ENCODE measurements at regions not wholly inside any gene's neighbourhood (a gene's known extent, or its start where the extent isn't known, plus 50 kb on each side); places are given as distances from the start of the nearest gene placed in this dataset.
A peak's percentile ranks its signal among the peaks of the same experiment; 100 is the strongest.

DNA sequence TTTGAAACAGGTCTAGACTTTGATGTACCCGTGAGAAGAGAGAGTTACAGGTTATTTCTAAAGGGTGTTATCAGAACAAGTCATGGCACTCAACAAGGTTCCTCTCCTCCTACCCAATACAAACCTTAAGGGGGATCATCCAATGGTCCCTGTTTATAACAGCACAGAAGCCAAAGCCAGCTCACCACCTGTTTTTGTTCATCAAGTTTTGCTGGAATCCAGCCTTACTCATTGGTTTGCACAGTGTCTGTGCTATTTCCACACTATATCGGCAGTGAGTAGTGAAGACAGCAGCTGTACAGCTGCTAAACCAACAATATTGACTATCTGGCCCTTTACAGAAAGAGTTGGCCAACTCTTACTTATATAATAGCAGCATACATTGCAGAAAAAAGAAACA is 262.1 kb upstream of the STS start:
- Histone ChIP-seq H3K4me3 (no peak overlapping the region), H3K9me3 (replicated peaks) (no peaks in the 10 kb centered on the region), H3K27ac (no peak overlapping the region), H3K27me3 (replicated peaks) (no peaks in the 10 kb centered on the region), H3K4me1 (replicated peaks) (no peaks in the 10 kb centered on the region), H3K36me3 (no peaks in the 10 kb centered on the region)
- DNase-seq (ENCODE audit: low read depth in 1 of 2, low spot score in 2 of 2) = no peak

DNA sequence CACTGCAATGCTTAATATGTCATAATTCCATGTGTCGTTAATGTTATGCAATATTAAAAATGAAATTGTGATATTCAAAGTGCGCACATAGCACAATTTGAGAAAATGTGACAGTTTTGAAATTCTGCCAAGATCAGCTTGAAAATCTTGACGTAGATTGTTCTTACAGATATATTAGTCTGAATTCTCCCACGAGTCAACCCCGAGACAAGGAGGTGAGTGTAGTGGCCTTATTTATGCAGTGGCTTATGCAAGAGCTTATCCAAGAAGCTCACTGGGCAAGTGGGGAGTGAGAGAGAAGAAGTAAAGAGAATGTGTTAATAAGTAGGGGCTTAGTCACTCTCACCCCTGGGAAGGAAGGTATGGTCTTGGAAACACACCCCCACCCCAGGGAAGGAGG is 286.1 kb upstream of the STS start:
- no peak for DNase-seq (ENCODE audit: low read depth in 1 of 2, low spot score in 2 of 2)
- Histone ChIP-seq H3K27ac (no peak overlapping the region), H3K36me3 (no peaks in the 10 kb centered on the region), H3K27me3 (replicated peaks) (no peaks in the 10 kb centered on the region), H3K9me3 (replicated peaks) (no peaks in the 10 kb centered on the region), H3K4me3 (no peak overlapping the region), H3K4me1 (replicated peaks) (no peaks in the 10 kb centered on the region)

DNA sequence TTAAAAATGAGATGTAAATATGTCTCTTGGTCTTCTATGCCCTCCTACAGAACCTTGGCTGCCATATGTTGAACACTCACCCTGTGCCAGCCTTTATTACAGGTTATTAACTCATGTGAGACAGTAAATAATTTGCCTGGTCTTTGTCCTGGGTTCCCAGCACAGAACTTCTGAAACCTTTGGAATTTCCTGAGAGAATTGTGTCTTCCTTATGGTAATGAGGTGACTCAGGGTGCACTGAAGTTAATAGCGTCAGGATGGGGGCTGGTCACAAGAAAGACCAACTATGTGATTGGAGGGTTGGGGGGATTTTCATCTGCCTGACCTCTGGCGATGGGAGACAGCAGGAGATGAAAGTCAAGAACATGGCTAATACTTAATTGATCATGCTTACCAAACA is 289.8 kb upstream of the STS start:
- DNase-seq (ENCODE audit: low read depth in 1 of 2, low spot score in 2 of 2) = no peak
- H3K4me3 ChIP-seq = no peak overlapping the region
- H3K27ac ChIP-seq = no peak overlapping the region
- no peaks in the 10 kb centered on the region for H3K9me3 ChIP-seq (replicated peaks)
- H3K36me3 ChIP-seq = no peaks in the 10 kb centered on the region
- no peaks in the 10 kb centered on the region for H3K4me1 ChIP-seq (replicated peaks)
- H3K27me3 ChIP-seq (replicated peaks) = no peaks in the 10 kb centered on the region

DNA sequence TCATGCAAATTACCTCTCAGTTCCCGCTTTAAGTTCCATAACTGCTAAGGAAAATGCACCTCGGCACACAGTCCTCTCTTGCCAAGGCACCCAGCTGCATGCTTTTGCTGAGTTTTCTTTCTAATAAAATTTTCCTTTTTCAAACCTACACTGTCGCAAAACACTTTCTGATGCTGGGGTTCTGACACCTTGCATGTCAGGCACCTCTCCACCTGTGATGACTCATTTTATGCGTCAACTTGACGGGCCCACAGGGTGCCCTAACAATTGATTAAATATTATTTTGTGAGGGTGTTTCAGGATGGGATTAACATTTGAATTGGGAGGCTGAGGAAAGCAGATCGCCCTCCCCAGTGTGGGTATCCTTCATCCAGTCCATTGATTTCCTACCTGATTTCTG is 291.0 kb upstream of the STS start:
- no peaks in the 10 kb centered on the region for H3K9me3 ChIP-seq (replicated peaks)
- H3K27me3 ChIP-seq (replicated peaks) = no peaks in the 10 kb centered on the region
- no peaks in the 10 kb centered on the region for H3K36me3 ChIP-seq
- H3K4me1 ChIP-seq (replicated peaks) = no peaks in the 10 kb centered on the region
- no peak for DNase-seq (ENCODE audit: low read depth in 1 of 2, low spot score in 2 of 2)
- H3K4me3 ChIP-seq = no peak overlapping the region
- no peak overlapping the region for H3K27ac ChIP-seq

DNA sequence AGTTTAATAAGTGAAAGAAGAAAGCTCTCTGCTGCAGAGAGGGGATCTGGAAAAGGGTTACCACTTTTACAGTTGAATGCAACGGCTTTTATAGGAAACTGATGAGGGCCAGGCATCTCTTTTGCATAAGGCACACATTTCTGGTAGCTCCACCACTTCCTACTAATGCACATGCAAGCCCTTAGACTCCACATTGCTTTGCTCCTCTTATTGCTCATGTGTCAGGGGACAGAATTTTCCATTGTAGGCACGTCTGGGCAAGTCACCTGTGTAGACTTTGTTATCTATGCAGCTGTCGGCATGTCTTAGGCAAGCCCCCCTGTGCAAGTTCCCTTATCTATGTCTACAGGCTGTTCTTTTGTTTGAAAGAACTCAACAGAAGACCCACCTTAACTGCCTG is 294.6 kb upstream of the STS start:
- Histone ChIP-seq H3K36me3 (no peaks in the 10 kb centered on the region), H3K4me3 (no peak overlapping the region), H3K9me3 (replicated peaks) (no peaks in the 10 kb centered on the region), H3K27ac (no peak overlapping the region), H3K4me1 (replicated peaks) (no peaks in the 10 kb centered on the region), H3K27me3 (replicated peaks) (no peaks in the 10 kb centered on the region)
- DNase-seq (ENCODE audit: low read depth in 1 of 2, low spot score in 2 of 2) = no peak

DNA sequence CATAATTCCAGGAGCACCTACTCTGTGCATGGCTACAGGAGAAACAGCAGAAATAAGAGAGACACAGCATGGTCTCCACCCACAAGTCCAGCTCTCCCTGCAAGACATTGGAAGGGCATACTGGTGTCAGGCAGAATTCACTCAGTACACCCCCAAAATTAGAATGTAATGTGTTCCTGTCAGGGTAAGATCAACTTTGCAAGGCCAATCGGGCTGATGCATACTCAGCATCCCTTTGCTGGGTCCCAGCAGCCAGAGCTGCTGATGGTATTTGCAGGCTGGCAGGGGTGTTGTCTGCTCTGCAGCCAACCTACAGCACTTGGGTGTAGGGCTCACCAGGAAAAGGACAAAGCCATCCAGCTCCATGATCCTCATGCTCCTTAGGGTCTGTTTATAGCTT is 295.4 kb upstream of the STS start:
- Histone ChIP-seq H3K27me3 (replicated peaks) (no peaks in the 10 kb centered on the region), H3K4me3 (no peak overlapping the region), H3K4me1 (replicated peaks) (no peaks in the 10 kb centered on the region), H3K9me3 (replicated peaks) (no peaks in the 10 kb centered on the region), H3K27ac (no peak overlapping the region), H3K36me3 (no peaks in the 10 kb centered on the region)
- no peak for DNase-seq (ENCODE audit: low read depth in 1 of 2, low spot score in 2 of 2)

DNA sequence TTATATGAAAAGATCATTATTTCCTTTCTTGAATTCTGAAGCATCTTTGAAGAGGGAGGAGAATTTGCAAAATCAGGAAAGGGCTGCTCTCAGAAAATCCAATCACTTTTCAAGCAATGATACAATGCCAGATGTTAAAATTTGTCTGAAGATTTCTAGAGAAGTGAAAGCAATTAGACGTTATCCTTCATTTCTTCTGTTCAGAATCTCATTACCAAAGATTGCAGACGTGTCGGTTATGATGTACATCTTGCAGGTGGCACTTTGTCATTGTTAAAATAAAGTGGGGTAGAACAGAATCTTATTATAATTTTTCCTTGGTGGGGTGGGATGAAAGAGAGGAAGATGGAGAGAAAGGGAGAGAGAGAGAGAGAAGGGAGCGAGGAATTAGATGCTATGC is 296.4 kb upstream of the STS start:
- Histone ChIP-seq H3K4me1 (replicated peaks) (no peaks in the 10 kb centered on the region), H3K27ac (no peak overlapping the region), H3K36me3 (no peaks in the 10 kb centered on the region), H3K4me3 (no peak overlapping the region), H3K27me3 (replicated peaks) (no peaks in the 10 kb centered on the region), H3K9me3 (replicated peaks) (no peaks in the 10 kb centered on the region)
- no peak for DNase-seq (ENCODE audit: low read depth in 1 of 2, low spot score in 2 of 2)

DNA sequence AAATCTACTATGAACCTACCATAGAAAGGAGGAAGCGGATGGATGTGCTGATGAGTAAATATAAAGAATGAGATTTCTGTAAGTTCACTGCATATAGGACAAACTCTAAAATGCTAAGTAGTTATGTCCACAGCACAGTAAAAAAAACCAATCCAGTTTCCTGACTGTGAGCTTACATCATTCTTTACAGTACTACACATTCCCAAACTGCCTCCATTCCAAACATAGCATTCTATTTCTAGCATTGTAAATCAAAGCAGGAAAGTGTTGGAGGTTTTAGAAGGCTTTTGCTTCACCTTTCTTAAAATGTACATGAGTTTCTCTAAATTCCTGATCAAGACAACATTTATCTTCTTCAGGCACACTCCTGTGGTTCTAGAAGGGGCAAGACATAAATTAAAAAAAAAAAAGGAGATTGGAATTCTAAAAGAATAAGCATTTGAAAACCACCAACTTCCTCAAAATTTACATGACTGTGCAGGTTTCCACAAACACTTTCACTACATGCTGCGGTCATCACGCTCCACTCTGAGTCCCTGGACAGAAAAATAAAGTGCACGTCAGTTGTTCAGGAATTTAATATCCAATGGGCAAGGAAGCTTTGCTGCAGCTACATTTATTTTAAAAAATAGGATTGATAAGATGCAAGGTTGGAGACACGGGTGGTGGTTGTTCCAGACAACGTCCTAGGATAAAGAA is 297.6 kb upstream of the STS start:
- Histone ChIP-seq H3K27ac (no peak overlapping the region), H3K4me3 (no peak overlapping the region), H3K27me3 (replicated peaks) (no peaks in the 10 kb centered on the region), H3K36me3 (no peaks in the 10 kb centered on the region), H3K9me3 (replicated peaks) (no peaks in the 10 kb centered on the region), H3K4me1 (replicated peaks) (no peaks in the 10 kb centered on the region)
- peak in 1 of 2 experiments; percentile 2 for DNase-seq (ENCODE audit: low read depth in 1 of 2, low spot score in 2 of 2)

DNA sequence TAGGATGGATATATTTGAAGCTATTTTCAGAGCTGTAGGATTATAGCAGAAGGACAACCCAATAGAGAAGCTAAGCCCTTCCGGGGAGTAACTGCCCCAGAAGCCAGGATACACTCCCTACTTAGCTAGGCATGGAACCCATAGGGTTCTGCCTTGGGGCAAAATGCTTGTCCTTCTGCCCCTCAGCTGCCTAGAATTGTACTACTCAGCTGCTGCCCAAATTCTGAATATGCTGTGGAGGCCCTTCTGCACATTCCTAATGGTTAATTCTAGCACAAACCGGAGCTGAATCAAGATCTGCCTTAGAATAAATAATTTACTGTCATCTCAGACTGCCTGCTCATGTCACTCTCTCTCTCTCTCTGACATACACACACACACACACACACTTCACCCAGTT is 297.7 kb upstream of the VCX3A start:
- Histone ChIP-seq H3K4me1 (replicated peaks) (no peaks in the 10 kb centered on the region), H3K27me3 (replicated peaks) (no peaks in the 10 kb centered on the region), H3K4me3 (no peak overlapping the region), H3K9me3 (replicated peaks) (no peaks in the 10 kb centered on the region), H3K36me3 (no peaks in the 10 kb centered on the region), H3K27ac (no peak overlapping the region)
- DNase-seq (ENCODE audit: low read depth in 1 of 2, low spot score in 2 of 2) = no peak

DNA sequence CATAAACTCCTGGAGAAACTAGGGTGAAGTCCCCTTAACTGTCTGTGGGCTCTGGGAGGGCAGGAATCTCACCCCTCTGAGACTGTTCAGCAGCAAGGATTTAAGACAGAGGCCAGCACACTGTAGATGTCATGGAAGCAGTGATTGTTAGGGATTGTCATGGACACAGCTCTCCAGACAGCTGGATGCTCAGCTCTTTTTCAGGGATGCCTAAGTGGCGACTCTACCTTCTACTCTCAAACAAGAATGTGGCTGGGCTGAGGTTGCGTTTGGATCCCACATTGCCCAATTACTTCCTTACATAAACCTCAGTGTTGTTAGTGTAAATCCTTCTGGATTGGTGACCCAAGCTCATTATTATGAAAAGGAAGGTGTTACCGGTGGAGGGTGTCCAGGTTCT is 291.9 kb upstream of the VCX3A start:
- Histone ChIP-seq H3K4me1 (replicated peaks) (no peaks in the 10 kb centered on the region), H3K4me3 (no peak overlapping the region), H3K9me3 (replicated peaks) (no peaks in the 10 kb centered on the region), H3K36me3 (no peaks in the 10 kb centered on the region), H3K27me3 (replicated peaks) (no peaks in the 10 kb centered on the region), H3K27ac (no peak overlapping the region)
- DNase-seq (ENCODE audit: low read depth in 1 of 2, low spot score in 2 of 2) = no peak

DNA sequence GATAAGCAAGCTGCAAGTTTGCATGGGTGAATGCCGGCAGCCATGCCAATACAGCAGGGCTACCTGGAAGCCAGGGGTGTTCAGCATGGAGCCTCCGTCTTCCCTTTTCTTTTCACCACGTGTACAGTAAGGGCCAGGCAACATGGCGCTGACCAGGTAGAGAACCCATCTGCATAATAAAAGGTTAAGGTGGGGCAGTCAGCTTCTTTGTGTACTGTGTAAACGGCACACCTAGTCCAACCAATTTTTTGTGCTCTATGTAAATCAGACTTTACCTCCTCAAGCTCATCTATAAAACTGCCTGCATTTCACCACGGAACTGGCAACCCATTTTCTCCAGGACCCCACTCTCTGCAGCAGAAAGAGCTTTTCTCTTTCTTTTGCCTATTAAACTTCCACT is 286.8 kb upstream of the VCX3A start:
- H3K36me3 ChIP-seq = no peaks in the 10 kb centered on the region
- no peaks in the 10 kb centered on the region for H3K4me1 ChIP-seq (replicated peaks)
- no peaks in the 10 kb centered on the region for H3K27me3 ChIP-seq (replicated peaks)
- no peak overlapping the region for H3K27ac ChIP-seq
- no peaks in the 10 kb centered on the region for H3K9me3 ChIP-seq (replicated peaks)
- DNase-seq (ENCODE audit: low read depth in 1 of 2, low spot score in 2 of 2) = no peak
- H3K4me3 ChIP-seq = no peak overlapping the region

DNA sequence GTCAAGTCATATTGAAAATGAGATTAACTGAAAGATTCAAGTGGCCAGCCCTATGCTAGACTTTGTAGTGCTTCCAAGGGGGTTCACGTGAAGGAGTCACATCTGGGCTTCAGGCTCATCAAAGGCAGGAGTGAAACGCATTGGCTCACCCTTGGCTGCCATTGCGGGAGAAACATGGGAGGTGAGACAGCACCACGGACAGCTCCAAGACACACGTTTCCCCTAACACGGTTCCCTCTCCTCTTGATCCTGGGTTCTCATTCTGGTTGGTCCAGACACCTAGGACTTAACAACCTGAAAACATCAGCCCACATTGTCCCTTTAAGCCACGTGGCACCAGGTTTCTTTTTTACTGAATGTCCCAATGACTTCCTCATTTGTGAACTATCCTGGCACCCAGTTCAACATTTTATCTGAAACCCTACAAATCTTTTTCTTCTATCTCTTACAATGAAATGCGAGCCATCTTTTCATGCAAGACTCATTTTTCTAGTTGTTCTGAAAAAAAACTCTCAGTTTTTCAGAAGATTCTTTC is 279.0 kb upstream of the VCX3A start:
- H3K27me3 ChIP-seq (replicated peaks) = no peaks in the 10 kb centered on the region
- no peak overlapping the region for H3K27ac ChIP-seq
- H3K4me1 ChIP-seq (replicated peaks) = no peaks in the 10 kb centered on the region
- DNase-seq (ENCODE audit: low read depth in 1 of 2, low spot score in 2 of 2) = no peak
- no peaks in the 10 kb centered on the region for H3K9me3 ChIP-seq (replicated peaks)
- H3K36me3 ChIP-seq = no peaks in the 10 kb centered on the region
- no peak overlapping the region for H3K4me3 ChIP-seq

DNA sequence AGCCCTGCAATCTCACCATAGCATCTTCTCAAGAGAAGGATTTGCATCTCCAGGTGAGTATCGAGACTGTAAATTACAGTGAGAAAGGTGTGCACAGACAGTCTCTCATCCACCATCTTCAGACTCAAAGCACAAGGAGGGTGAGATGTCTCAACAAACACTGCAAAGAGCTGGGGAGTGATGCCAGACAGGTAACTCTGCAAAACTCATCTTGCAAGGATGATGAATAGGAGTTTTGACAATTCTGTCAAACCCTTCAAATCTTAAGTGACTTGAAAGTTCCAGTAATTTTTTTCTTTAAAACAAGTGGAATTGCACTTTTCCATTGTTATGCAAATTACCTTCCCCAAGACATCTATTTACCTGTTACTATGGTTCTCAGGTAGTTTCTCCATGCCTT is 277.2 kb upstream of the VCX3A start:
- DNase-seq (ENCODE audit: low read depth in 1 of 2, low spot score in 2 of 2) = no peak
- no peaks in the 10 kb centered on the region for H3K27me3 ChIP-seq (replicated peaks)
- H3K4me3 ChIP-seq = no peak overlapping the region
- H3K27ac ChIP-seq = no peak overlapping the region
- no peaks in the 10 kb centered on the region for H3K36me3 ChIP-seq
- H3K4me1 ChIP-seq (replicated peaks) = no peaks in the 10 kb centered on the region
- no peaks in the 10 kb centered on the region for H3K9me3 ChIP-seq (replicated peaks)

DNA sequence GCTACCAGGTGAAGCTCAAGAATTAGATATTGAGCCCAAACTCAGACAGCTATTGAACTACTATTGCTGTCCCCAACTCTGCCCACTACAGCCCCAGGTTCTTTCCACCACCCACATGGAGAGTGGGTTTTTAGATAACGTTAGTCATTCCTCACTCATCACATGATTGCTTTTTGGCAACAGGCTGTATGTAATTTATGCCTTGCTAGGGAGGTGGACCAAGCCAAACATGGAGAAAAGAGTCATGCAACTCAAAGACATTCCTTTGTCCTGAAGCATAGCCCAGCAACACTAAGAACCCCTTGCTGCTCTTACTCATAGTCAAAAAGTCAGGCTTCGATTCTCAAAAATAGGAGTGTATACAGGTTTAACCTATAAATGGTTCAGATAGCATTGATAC is 275.9 kb upstream of the VCX3A start:
- H3K9me3 ChIP-seq (replicated peaks) = no peaks in the 10 kb centered on the region
- H3K27ac ChIP-seq = no peak overlapping the region
- H3K4me3 ChIP-seq = no peak overlapping the region
- H3K27me3 ChIP-seq (replicated peaks) = no peaks in the 10 kb centered on the region
- DNase-seq (ENCODE audit: low read depth in 1 of 2, low spot score in 2 of 2) = no peak
- H3K36me3 ChIP-seq = no peaks in the 10 kb centered on the region
- no peaks in the 10 kb centered on the region for H3K4me1 ChIP-seq (replicated peaks)

DNA sequence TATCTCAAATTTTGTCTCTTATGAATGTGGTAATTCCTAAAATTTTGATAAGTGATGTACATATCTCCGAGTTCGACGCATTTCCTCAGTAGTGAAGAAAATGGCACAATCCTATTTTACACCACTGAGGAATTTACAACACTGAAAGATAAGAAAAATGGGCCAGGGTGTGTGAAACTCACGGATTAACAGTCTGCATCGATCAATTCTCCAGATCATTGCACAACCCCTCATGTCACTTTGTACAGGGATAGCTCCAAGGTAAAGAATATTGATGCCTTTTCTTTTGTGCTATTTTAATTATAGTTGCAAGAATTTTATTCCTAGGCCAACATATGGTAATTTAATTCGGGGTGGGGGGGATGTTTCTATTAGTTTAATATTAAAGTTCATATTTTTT is 268.7 kb upstream of the VCX3A start:
- no peak for DNase-seq (ENCODE audit: low read depth in 1 of 2, low spot score in 2 of 2)
- Histone ChIP-seq H3K36me3 (no peaks in the 10 kb centered on the region), H3K4me1 (replicated peaks) (no peaks in the 10 kb centered on the region), H3K4me3 (no peak overlapping the region), H3K27ac (no peak overlapping the region), H3K9me3 (replicated peaks) (no peaks in the 10 kb centered on the region), H3K27me3 (replicated peaks) (no peaks in the 10 kb centered on the region)

All from SJSA1 (cell line).